Suprapubic skin (tissue), 4 donors: ENCODE measurements at regions not wholly inside any gene's neighbourhood (a gene's known extent, or its start where the extent isn't known, plus 50 kb on each side); places are given as distances from the start of the nearest gene placed in this dataset.

Experiments
- POLR2A ChIP-seq, 2 donors: fragments of 450-650 bp; IDR thresholded peaks; one replicate each; pipeline ENCODE4 v1.6.1; 2017; ENCODE audit warnings: antibody characterized with exemption in 2 of 2, mild to moderate bottlenecking in 2 of 2, moderate library complexity in 2 of 2
- POLR2AphosphoS5 ChIP-seq, 3 donors: sonication (generic); formaldehyde crosslinking; IDR thresholded peaks; one replicate each; pipeline ENCODE4 v1.6.1; 2017; ENCODE audit warnings: antibody characterized with exemption in 3 of 3
- TF ChIP-seq, protein P1 (sequence below), 2 donors: fragments of 200-600 bp in 1 of 2; fragments of 450-650 bp in 1 of 2; sonication (generic) in 1 of 2; IDR thresholded peaks; one replicate each; pipeline ENCODE4 v1.5.1; 2016 to 2019; ENCODE audit warnings: antibody characterized with exemption in 2 of 2, mild to moderate bottlenecking in 1 of 2, moderate library complexity in 1 of 2

DNA sequence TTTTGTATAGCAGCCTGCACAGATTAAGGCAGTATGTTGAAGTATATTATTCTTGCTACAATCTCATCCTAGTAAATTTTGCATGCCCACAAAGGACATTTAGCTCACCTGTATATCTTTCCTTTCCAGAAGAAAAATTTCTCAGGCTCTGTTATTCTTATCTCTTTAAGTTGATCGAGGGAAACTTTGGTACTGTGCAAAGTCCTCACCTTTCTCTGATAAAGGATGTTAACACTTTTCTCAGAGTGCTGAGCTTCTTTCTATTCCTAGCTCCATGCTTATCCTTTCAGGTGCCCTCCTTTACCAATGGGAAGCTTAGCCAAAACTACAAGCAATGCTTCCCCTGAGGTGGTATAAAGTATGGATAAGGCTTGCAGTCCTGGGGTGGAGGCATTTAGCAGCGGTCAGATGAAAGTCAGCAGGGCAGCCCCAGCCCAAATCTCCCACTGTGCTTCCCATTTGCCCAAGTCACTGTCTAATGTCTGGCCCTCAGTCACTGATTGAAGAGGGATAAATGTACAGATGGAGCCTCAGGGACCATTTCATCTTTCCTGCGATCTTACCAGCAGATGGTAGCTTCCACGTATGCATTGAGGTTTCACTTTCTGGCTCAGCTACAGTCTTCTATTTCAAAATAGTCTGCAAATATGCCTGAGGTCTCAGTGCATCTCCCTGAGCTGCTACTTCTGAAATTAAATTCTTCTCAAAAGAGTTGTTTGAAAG lies 127.8 kb upstream of the P2RY1 start:
- no peak for TF ChIP-seq POLR2A (IDR thresholded peaks at IDR 0.05)
- TF ChIP-seq, protein P1, sequence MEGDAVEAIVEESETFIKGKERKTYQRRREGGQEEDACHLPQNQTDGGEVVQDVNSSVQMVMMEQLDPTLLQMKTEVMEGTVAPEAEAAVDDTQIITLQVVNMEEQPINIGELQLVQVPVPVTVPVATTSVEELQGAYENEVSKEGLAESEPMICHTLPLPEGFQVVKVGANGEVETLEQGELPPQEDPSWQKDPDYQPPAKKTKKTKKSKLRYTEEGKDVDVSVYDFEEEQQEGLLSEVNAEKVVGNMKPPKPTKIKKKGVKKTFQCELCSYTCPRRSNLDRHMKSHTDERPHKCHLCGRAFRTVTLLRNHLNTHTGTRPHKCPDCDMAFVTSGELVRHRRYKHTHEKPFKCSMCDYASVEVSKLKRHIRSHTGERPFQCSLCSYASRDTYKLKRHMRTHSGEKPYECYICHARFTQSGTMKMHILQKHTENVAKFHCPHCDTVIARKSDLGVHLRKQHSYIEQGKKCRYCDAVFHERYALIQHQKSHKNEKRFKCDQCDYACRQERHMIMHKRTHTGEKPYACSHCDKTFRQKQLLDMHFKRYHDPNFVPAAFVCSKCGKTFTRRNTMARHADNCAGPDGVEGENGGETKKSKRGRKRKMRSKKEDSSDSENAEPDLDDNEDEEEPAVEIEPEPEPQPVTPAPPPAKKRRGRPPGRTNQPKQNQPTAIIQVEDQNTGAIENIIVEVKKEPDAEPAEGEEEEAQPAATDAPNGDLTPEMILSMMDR (IDR thresholded peaks at IDR 0.05) = no peak
- no peak for TF ChIP-seq POLR2AphosphoS5 (IDR thresholded peaks at IDR 0.05)
